ENCODE measurements at regions not wholly inside any gene's neighbourhood (a gene's known extent, or its start where the extent isn't known, plus 50 kb on each side); places are given as distances from the start of the nearest gene placed in this dataset.

GRCh38 chr11:129295746-129296145 is 79.9 kb upstream of the BARX2 start:
- ATAC-seq, result no peak
- no peak for DNase-seq (ENCODE audit: low spot score)
- intact Hi-C loops (cut with DNase I), result no loop called here

DNA sequence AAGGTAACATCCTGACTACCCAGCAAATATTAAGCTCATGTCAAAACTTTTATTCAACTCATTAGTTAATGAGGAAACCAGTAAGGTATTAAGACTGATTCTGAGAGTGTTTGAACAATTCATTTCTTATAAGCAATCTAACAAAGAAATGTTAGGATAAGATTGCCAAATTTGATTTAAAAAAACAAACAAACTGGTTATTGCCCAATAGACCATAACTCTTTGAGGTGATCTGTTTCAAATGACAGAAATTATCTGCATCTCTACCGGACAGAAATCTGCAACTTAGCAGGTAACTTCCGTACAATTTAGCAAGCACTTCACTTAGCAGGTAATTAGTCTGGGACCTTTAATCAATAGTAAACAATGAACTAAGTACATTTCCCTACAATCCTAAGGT is 82.9 kb upstream of the BARX2 start:
- ATAC-seq, result no peak
- intact Hi-C loops (cut with DNase I), result no loop called here

DNA sequence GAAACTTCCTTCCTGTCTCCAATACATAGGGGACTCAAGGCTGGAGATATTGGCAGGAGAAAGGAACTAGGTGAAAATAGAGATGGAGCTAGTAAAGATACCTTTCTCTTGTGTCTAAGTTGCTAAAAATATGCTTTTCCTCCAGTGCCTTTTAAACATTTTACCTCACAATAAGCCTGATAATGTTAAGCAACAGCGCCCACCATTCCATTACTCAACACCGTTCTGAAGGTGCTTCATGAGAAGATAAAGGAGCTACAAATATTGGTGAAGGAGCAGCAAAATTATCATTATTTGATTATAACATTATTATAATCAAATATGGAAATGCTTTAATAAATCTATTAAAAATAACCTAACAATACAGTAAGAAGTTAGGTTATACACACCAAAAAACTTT is 83.6 kb upstream of the BARX2 start:
- no peak for DNase-seq (ENCODE audit: low spot score)
- intact Hi-C loops (cut with DNase I), result no loop called here
- ATAC-seq, result no peak

More for the DNA sequence above, 82.9 kb upstream of the BARX2 start:
- no peak for DNase-seq (ENCODE audit: low spot score)

GRCh38 chr11:129291546-129291945 is 84.1 kb upstream of the BARX2 start:
- DNase-seq (ENCODE audit: low spot score) (no peak), ATAC-seq (peak; percentile 51)
- intact Hi-C loops (cut with DNase I), result no loop called here

DNA sequence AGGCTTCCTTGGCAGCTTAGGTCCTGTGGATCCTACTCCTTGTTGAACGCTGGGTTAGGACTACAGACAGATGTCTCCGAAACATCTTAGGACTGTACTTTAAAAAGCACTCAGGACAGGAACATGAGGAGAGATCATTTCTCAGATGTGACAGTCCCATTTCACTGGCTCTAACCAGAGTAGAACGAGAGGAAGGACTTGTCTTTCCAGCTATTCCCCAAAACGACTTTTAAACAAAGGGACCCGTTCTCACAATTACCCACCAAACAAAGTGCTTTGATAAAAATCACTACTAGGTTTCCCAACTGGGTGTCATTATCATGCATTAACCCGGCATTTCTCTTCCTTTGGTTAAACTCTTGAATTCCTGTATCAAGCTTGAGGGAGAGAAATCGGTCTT is 84.7 kb upstream of the BARX2 start:
- DNase-seq (ENCODE audit: low spot score) (no peak), ATAC-seq (no peak)
- intact Hi-C loops (cut with DNase I), result no loop called here

- ATAC-seq (no peak), DNase-seq (ENCODE audit: low spot score) (no peak)
- intact Hi-C loops (cut with DNase I), result no loop called here
Measured at GRCh38 chr11:129289350-129290040, 86.2 kb upstream of the BARX2 start.

- ATAC-seq, result no peak
- intact Hi-C loops (cut with DNase I), result no loop called here
Measured at GRCh38 chr11:129287920-129288319, 87.7 kb upstream of the BARX2 start.

DNA sequence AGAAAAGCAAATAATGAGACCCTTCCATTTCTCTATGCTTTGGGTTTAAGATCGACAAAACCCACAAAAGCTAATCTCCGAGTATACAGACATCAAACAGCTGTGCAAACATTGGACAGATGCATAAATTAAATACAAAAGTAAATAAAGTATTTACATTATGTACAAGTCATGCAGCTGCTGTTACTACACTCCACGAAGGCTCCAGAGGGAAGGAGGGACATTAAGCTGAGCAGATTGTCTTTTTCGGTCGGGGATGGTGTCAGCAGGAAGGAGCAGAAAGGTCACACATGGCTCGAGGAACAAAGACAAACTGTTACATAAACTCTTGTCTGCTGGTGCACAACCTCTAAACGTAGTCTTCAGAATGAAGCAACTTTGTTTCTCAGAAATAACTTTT is 88.8 kb upstream of the BARX2 start:
- intact Hi-C loops (cut with DNase I), result no loop called here
- peak; percentile 78 for ATAC-seq
- DNase-seq (ENCODE audit: low spot score), result no peak

More at GRCh38 chr11:129287920-129288319, 87.7 kb upstream of the BARX2 start:
- no peak for DNase-seq (ENCODE audit: low spot score)

DNA sequence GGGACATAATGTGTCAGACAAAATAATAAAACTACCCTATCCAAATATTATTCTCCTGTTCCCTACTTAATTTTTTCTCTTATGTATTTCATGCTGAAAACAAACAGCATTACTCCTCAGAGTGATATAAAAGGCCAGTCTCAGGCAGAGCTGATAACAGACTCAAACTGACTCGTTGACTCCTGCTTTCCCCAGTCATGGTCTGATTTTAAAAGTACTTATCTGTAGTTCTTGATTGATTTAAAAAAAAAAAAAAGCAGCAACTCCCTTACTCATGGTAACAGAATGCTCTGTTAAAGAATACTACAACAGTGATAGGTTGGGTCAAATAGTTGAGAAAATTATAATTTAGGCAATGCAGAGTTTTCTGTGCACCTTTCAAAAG is 90.3 kb upstream of the BARX2 start:
- ATAC-seq (no peak), DNase-seq (ENCODE audit: low spot score) (no peak)
- intact Hi-C loops (cut with DNase I), result no loop called here

DNA sequence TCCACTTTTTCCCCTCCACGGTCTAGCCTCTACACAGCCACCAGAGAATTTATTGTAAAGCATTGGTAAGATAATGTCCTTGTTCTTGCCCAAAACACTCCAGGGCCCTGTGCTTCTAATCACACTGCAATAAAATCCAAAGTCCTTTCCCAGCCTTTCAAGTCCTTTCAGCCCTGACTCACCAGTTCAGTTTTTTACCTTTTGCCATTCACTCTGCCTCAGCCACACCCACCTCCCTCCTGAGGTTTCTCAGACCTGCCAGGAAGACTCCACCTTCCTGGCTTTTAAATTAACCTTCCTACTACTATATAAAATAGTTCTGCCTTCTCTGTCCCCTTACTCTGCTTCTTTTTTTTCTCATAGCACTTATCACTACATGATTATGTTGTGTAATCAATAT is 91.0 kb upstream of the ARHGAP32 start:
- ATAC-seq, result no peak
- intact Hi-C loops (cut with DNase I), result no loop called here
- DNase-seq (ENCODE audit: low spot score), result no peak

GRCh38 chr11:129282634-129283033 is 90.5 kb upstream of the ARHGAP32 start:
- ATAC-seq, result no peak
- DNase-seq (ENCODE audit: low spot score), result no peak
- intact Hi-C loops (cut with DNase I), result no loop called here

- no peak for DNase-seq (ENCODE audit: low spot score)
- ATAC-seq, result peak; percentile 80
- intact Hi-C loops (cut with DNase I), result no loop called here
Measured at GRCh38 chr11:129281471-129282415, 89.6 kb upstream of the ARHGAP32 start.

- ATAC-seq, result no peak
- no peak for DNase-seq (ENCODE audit: low spot score)
- intact Hi-C loops (cut with DNase I), result no loop called here
Measured at GRCh38 chr11:129280027-129280811, 88.1 kb upstream of the ARHGAP32 start.

GRCh38 chr11:129279326-129280026 is 87.4 kb upstream of the ARHGAP32 start:
- DNase-seq (ENCODE audit: low spot score) (peak; percentile 86), ATAC-seq (peak; percentile 86)
- intact Hi-C loops (cut with DNase I), result no loop called here

- ATAC-seq (no peak), DNase-seq (ENCODE audit: low spot score) (no peak)
- intact Hi-C loops (cut with DNase I), result no loop called here
Measured at GRCh38 chr11:129278586-129279319, 86.6 kb upstream of the ARHGAP32 start.

DNA sequence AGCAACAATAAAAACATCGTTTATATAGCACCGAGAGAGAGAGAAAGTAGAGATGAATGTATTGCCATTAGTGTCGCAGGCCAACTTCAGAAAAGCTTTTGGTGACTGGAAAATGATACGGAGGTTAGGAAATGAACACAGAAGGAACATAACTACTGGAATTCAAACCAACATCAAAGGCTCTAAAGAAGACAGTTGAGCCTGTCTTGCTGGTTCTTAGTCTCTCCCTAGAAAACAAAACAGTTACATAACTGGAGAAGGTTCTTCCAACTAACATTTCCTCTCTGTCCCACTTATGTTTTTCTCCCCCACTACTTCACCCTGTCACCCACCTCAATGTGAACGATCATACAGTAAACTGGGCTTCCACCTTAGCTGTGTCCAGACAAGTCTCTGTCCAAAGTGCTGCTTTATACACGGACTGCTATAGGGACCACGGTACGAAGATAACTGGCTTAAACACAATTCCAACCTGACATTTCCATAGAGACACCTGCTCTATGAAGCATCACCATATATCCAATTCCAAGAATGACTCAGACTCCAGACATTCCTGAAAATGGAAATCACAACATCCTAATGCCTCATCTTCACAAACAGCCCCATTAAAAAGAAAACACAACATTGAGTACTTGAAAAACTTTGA is 85.2 kb upstream of the ARHGAP32 start:
- intact Hi-C loops (cut with DNase I), result no loop called here
- no peak for ATAC-seq
- no peak for DNase-seq (ENCODE audit: low spot score)

- intact Hi-C loops (cut with DNase I), result no loop called here
- no peak for DNase-seq (ENCODE audit: low spot score)
- ATAC-seq, result no peak
Measured at GRCh38 chr11:129275828-129276227, 83.7 kb upstream of the ARHGAP32 start.
